SK-N-MC (cell line): ENCODE measurements at regions not wholly inside any gene's neighbourhood (a gene's known extent, or its start where the extent isn't known, plus 50 kb on each side); places are given as distances from the start of the nearest gene placed in this dataset.

ENCODE experiments used
- EZH2 ChIP-seq: fragments of 200-600 bp; sonication (generic); IDR thresholded peaks from one replicate; pipeline ENCODE4 v1.6.1; 2017; ENCODE audit warnings: antibody characterized with exemption
- FOXP2 ChIP-seq: optimal IDR thresholded peaks from 2 replicates; pipeline ENCODE3; 2011; ENCODE audit warnings: mild to moderate bottlenecking, moderate library complexity; ENCODE audit not compliant: insufficient read depth; ENCODE audit errors: extremely low read length, control extremely low read depth
- POLR2AphosphoS5 ChIP-seq: IDR thresholded peaks from 2 replicates; pipeline ENCODE4 v1.6.1; 2012; ENCODE audit warnings: mild to moderate bottlenecking, low read depth, low read length, borderline replicate concordance

DNA sequence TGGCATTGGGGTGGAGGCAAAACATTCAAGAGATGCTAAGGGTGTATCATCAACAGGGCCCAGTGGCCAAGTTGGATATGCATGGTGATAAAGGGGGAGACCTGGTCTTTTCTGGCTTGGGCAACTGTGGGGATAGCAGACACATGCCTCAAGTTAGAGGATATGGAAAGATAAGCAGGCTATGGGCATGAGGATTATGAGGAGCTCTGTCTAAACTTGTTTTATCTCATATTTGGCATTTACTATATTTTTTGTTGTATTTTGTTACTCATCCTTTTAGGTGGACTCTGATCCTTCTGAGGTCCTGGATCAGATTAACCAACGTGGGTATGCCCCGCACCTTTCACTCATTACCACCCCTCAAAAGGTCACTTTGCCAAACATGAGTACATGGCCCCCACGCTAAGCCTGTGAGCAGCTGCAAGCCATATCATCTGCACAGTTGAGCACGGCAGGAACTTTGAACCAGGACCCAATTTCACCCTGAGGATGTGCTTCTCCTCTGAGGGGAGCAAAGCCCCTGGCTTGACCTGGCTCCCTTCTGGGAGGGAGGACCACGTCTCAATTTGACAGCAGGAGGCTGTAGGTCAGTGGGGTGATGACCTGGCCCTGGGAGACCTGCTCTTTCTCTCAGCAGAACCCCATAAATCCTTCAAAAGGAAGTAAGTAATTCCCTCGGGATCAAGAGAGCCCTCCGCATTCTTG, 71.1 kb upstream of the CD180 start:
- no peak for TF ChIP-seq POLR2AphosphoS5
- no peak for TF ChIP-seq EZH2
- no peak for TF ChIP-seq FOXP2
